HCT116 (cell line): ENCODE measurements at regions not wholly inside any gene's neighbourhood (a gene's known extent, or its start where the extent isn't known, plus 50 kb on each side); places are given as distances from the start of the nearest gene placed in this dataset.

ENCODE experiments used
- ATAC-seq: fragments of 200-7000 bp; cut with Tn5 transposase; 2 replicates; pipeline ENCODE4 v1.9.1; 2020; ENCODE audit warnings: mild to moderate bottlenecking, moderate library complexity
- BruUV-seq: library from RNA; stranded (reverse); fragments of 400-500 nt; replicated peaks from 2 replicates; lab custom pipeline; 2021; lab: Mats Ljungman, UMichigan
- CTCF ChIA-PET: fragments of 300-600 bp; sonication (Branson Sonifier 250); formaldehyde crosslinking; loops from one replicate; lab custom pipeline; 2021; ENCODE audit warnings: antibody characterized with exemption; lab: Charles Lee
- POLR2A ChIA-PET: fragments of 300-600, 350-600 bp; sonication (Branson Sonifier 250); formaldehyde crosslinking; loops from one replicate; lab custom pipeline; 2021; ENCODE audit warnings: antibody characterized with exemption; lab: Charles Lee
- RAD21 ChIA-PET, 2 experiments: fragments of 300-600 bp; sonication (Branson Sonifier 250); formaldehyde crosslinking; loops; one replicate each; lab custom pipeline; 2023; ENCODE audit warnings: low total read pairs in 2 of 2; ENCODE audit not compliant: uncharacterized antibody in 2 of 2, unreplicated experiment in 2 of 2, low non-redundant PET in 1 of 2; lab: Charles Lee
- DNase-seq: peaks from one replicate; pipeline ENCODE4 v3.0.0-alpha.2; 2010; ENCODE audit warnings: low read depth, low spot score
- H2AFZ ChIP-seq: fragments of 200-600 bp; shearing (Covaris generic), sonication (generic); 2 replicates; pipeline ENCODE4 v1.6.1; 2017; ENCODE audit warnings: low read depth, mixed run types, mixed read lengths, antibody characterized with exemption, low read length; ENCODE audit not compliant: poor library complexity, severe bottlenecking
- H3K27ac ChIP-seq: 2 replicates; pipeline ENCODE4 v1.5.1; 2012; ENCODE audit warnings: low read depth, low read length
- H3K27me3 ChIP-seq: fragments of 200-600 bp; sonication (generic); 2 replicates; pipeline ENCODE4 v1.6.1; 2016; ENCODE audit warnings: mixed run types, low read length, mixed read lengths; ENCODE audit not compliant: insufficient read depth
- H3K36me3 ChIP-seq, 2 experiments: fragments of 200-500 bp in 1 of 2; fragments of 200-600 bp in 1 of 2; sonication (Bioruptor generic) in 1 of 2; sonication (generic) in 1 of 2; 2 replicates each; pipeline versions ENCODE4 v1.5.1 to v1.6.1; 2014 to 2016; ENCODE audit warnings: low read length in 2 of 2, inconsistent platforms in 1 of 2, mixed read lengths in 1 of 2, mixed run types in 1 of 2; ENCODE audit not compliant: insufficient read depth in 2 of 2, control insufficient read depth in 1 of 2
- H3K4me1 ChIP-seq, 2 experiments: fragments of 200-600 bp in 1 of 2; sonication (generic) in 1 of 2; 2 replicates each; pipeline versions ENCODE4 v1.5.1 to v1.6.1; 2012 to 2017; ENCODE audit warnings: low read length in 2 of 2, inconsistent platforms in 1 of 2, mild to moderate bottlenecking in 1 of 2, mixed read lengths in 1 of 2, mixed run types in 1 of 2, moderate library complexity in 1 of 2; ENCODE audit not compliant: insufficient read depth in 2 of 2, control insufficient read depth in 1 of 2
- H3K4me2 ChIP-seq: fragments of 200-600 bp; sonication (generic); 2 replicates; pipeline ENCODE4 v1.6.1; 2017; ENCODE audit warnings: mixed run types, low read length, mixed read lengths
- H3K4me3 ChIP-seq, 2 experiments: fragments of 200-600 bp in 1 of 2; sonication (generic) in 1 of 2; replicated peaks in 1 of 2; 2 replicates each; pipeline ENCODE4 v1.5.1; 2011 to 2016; ENCODE audit warnings: low read length in 2 of 2, control low read depth in 1 of 2, low read depth in 1 of 2, mild to moderate bottlenecking in 1 of 2, mixed read lengths in 1 of 2, mixed run types in 1 of 2
- H3K79me2 ChIP-seq: fragments of 200-600 bp; sonication (generic); 2 replicates; pipeline ENCODE4 v1.6.1; 2017; ENCODE audit warnings: mild to moderate bottlenecking, mixed run types, low read length, moderate library complexity, mixed read lengths; ENCODE audit not compliant: insufficient read depth
- H3K9ac ChIP-seq: fragments of 200-600 bp; sonication (generic); 2 replicates; pipeline ENCODE4 v1.6.1; 2016; ENCODE audit warnings: low read length, mixed read lengths
- H3K9me2 ChIP-seq: fragments of 200-600 bp; sonication (generic), shearing (Covaris generic); 2 replicates; pipeline ENCODE4 v1.6.1; 2017; ENCODE audit warnings: mixed run types, mild to moderate bottlenecking, moderate library complexity; ENCODE audit not compliant: insufficient read depth
- H3K9me3 ChIP-seq, 2 experiments: fragments of 200-500 bp in 1 of 2; fragments of 200-600 bp in 1 of 2; sonication (Bioruptor generic) in 1 of 2; sonication (generic) in 1 of 2; 2 replicates each; pipeline ENCODE4 v1.6.1; 2014 to 2017; ENCODE audit warnings: low read length in 2 of 2, mixed read lengths in 2 of 2, inconsistent platforms in 1 of 2, low read depth in 1 of 2, mild to moderate bottlenecking in 1 of 2, mixed run types in 1 of 2, moderate library complexity in 1 of 2; ENCODE audit not compliant: control insufficient read depth in 1 of 2, insufficient read depth in 1 of 2
- H4K20me1 ChIP-seq: fragments of 200-600 bp; sonication (generic), shearing (Covaris generic); 2 replicates; pipeline ENCODE4 v1.6.1; 2017; ENCODE audit warnings: mixed run types, mild to moderate bottlenecking, moderate library complexity; ENCODE audit not compliant: insufficient read depth
- CBX3 ChIP-seq: IDR thresholded peaks from 2 replicates; pipeline ENCODE4 v1.6.1; 2012; ENCODE audit warnings: low read depth
- CEBPB ChIP-seq: IDR thresholded peaks from 2 replicates; pipeline ENCODE4 v1.6.1; 2012; ENCODE audit warnings: low read depth
- CTCF ChIP-seq, 3 experiments: fragments of 200-600 bp in 1 of 3; sonication (generic) in 1 of 3; IDR thresholded peaks in 2 of 3; conservative IDR thresholded peaks in 1 of 3; 2 replicates each; pipeline ENCODE4 v1.5.1; 2012 to 2017; ENCODE audit warnings: low read depth in 2 of 3, low read length in 2 of 3, antibody characterized with exemption in 1 of 3, borderline replicate concordance in 1 of 3, control low read depth in 1 of 3, mild to moderate bottlenecking in 1 of 3, mixed read lengths in 1 of 3, mixed run types in 1 of 3, moderate library complexity in 1 of 3; ENCODE audit not compliant: insufficient read depth in 1 of 3
- EGR1 ChIP-seq: IDR thresholded peaks from 2 replicates; pipeline ENCODE4 v1.6.1; 2012; ENCODE audit warnings: low read depth
- EZH2phosphoT487 ChIP-seq: fragments of 200-600 bp; IDR thresholded peaks from 2 replicates; pipeline ENCODE4 v1.6.1; 2018; ENCODE audit warnings: antibody characterized with exemption, borderline replicate concordance
- JUND ChIP-seq: IDR thresholded peaks from 2 replicates; pipeline ENCODE4 v1.6.1; 2012
- POLR2AphosphoS5 ChIP-seq: IDR thresholded peaks from 2 replicates; pipeline ENCODE4 v1.6.1; 2011; ENCODE audit warnings: mild to moderate bottlenecking, low read depth, low read length, moderate library complexity
- SRF ChIP-seq: IDR thresholded peaks from 2 replicates; pipeline ENCODE4 v1.6.1; 2012; ENCODE audit warnings: low read depth
- ZBTB33 ChIP-seq: IDR thresholded peaks from 2 replicates; pipeline ENCODE4 v1.6.1; 2011; ENCODE audit warnings: mild to moderate bottlenecking, low read length, moderate library complexity; ENCODE audit not compliant: insufficient replicate concordance; ENCODE audit errors: extremely low read depth
- intact Hi-C: fragments of 100-400 bp; cut with micrococcal nuclease; formaldehyde crosslinking; loops from 2 replicates; pipeline ENCODE4 v1.10.0; 2022
- TF ChIP-seq, protein P1 (sequence below): IDR thresholded peaks from 2 replicates; pipeline ENCODE4 v1.6.1; 2012

DNA sequence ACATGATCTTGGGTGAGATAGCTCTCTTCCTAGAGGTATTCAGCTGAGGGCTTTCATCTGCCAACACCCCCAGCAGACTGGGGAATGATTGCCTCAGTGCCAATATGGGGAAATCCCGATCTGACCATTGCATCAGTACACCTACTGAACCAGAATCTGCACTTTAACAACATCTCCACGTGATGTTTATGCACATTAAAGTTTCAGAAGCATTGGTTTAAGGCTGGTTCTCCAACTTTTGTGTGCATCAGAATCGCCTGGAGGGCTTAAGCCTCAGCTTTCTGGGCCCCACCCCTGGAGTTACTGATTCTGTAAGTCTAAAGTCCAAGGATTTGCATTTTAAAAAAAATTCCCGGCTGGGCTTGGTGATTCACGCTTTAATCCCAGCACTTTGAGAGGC lies 123.6 kb upstream of the MED13 start:
- ChIA-PET RAD21 (no interaction called here), CTCF (no interaction called here), POLR2A (interaction anchor here (0.9 kb wide), 1 partner anchor 12 kb away, joined by 3 read pairs; no protein-coding TSS in a partner anchor)
- Histone ChIP-seq H2AFZ (no peak overlapping the region), H3K27ac (no peak overlapping the region), H3K9me2 (no peaks in the 10 kb centered on the region), H3K4me2 (no peak overlapping the region), H3K4me1 (no peaks in the 10 kb centered on the region; a peak in 2 of 4 replicates), H3K27me3 (no peaks in the 10 kb centered on the region), H3K4me3 (no peak overlapping the region), H3K36me3 (no peaks in the 10 kb centered on the region), H4K20me1 (no peaks in the 10 kb centered on the region), H3K9me3 (no peaks in the 10 kb centered on the region)
- ATAC-seq, result no peak
- intact Hi-C loops, result no loop called here
- no peak for TF ChIP-seq CEBPB
- TF ChIP-seq CTCF (IDR thresholded peaks at IDR 0.05 in 2 of 3, conservative IDR thresholded peaks at IDR 0.05 in 1 of 3; ENCODE audit: borderline replicate concordance in 1 of 3, insufficient read depth in 1 of 3, low read depth in 2 of 3, low read length in 2 of 3), result no peak
- no peak for TF ChIP-seq EZH2phosphoT487
- no peak for TF ChIP-seq EGR1
- TF ChIP-seq, protein P1, sequence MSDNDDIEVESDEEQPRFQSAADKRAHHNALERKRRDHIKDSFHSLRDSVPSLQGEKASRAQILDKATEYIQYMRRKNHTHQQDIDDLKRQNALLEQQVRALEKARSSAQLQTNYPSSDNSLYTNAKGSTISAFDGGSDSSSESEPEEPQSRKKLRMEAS, result no peak
- no peak for TF ChIP-seq JUND
- no peak for TF ChIP-seq CBX3
- no peak for TF ChIP-seq SRF
- TF ChIP-seq ZBTB33, result no peak
- no peak for TF ChIP-seq POLR2AphosphoS5
- TF ChIP-seq, all 23 proteins: peak for 0
- DNase-seq, result no peak
- Histone ChIP-seq H3K79me2 (no peaks in the 10 kb centered on the region), H3K9ac (no peak overlapping the region)
- BruUV-seq, result no TSS peak
